HG02759 (cell line): ENCODE measurements at regions not wholly inside any gene's neighbourhood (a gene's known extent, or its start where the extent isn't known, plus 50 kb on each side); places are given as distances from the start of the nearest gene placed in this dataset.

Source experiments
- ATAC-seq: cut with Tn5 transposase; IDR thresholded peaks from one replicate; pipeline ENCODE4 v1.9.1; 2021; ENCODE audit warnings: mild to moderate bottlenecking, moderate library complexity; ENCODE audit not compliant: unreplicated experiment

DNA sequence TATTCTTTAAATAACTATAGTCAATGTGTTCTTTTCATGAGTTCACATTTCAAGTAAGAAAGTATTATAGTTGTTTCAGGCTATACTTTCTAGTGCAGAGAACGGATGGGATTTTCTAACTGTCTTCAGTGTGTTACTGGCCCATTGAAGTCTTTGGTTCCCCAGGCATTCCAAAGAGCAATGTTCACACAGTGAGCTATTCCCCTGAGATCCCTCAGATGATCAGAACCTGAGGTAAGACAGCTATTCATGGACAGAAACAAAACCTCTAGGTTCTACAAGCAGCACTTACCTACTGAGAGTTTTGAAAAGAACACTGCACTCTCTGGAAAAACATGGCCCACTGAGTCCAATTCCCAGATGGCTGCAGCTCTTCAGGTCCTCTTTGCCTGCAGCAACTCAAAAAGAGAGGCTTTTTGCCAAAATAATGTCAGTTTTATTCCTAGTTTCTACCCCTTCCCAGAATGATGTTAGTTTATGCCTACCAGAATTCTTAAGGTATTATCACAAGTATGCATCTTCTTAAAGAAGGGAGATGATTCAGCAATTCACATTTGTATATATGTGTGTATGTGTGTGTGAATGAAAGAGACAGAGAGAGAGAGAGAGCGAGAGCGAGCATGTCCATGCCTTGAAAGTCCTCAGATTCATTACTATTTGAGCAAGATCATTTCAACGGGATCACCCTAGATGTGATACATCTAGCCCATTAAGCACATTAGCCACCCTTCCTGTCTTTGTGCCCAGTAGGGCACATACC lies 146.1 kb downstream of the PDHA2 start:
- ATAC-seq: no peak

DNA sequence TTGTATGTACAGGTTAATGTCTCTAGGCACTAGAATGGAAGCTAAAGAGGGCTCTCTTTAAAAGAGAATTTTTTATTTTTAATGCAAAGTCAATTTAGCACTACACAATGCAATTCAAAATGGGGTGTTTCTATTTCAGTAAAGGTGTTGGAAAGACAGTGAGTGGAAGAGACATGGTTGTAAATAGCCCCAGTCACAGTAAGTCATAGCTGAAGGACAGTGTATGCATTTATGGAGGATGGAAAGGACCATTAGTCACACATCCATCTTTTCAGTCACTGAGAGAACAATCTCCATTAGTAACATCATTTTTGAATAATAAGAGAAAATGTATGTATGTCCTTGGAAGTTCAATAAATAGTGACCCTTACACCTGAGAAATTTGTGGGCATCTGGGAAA lies 148.0 kb downstream of the PDHA2 start:
- no peak for ATAC-seq

DNA sequence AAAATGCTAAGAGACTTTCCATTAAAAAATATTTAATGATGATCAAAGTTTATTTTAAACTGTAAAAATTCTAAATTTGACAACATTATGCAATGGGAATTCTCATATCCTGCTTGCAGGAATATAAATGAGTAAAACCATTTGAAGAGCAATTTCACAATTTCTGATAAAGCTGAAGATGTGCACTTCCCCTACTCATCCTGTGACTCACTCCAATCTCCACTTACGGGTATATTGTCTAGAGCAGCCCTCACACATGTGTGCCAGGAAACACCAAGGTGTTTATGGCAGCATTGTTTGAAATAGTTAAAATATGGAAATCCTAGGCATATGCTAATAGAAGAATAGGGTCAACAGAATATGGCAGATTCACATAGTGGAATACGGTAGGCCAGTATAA lies 158.4 kb downstream of the PDHA2 start:
- no peak for ATAC-seq

DNA sequence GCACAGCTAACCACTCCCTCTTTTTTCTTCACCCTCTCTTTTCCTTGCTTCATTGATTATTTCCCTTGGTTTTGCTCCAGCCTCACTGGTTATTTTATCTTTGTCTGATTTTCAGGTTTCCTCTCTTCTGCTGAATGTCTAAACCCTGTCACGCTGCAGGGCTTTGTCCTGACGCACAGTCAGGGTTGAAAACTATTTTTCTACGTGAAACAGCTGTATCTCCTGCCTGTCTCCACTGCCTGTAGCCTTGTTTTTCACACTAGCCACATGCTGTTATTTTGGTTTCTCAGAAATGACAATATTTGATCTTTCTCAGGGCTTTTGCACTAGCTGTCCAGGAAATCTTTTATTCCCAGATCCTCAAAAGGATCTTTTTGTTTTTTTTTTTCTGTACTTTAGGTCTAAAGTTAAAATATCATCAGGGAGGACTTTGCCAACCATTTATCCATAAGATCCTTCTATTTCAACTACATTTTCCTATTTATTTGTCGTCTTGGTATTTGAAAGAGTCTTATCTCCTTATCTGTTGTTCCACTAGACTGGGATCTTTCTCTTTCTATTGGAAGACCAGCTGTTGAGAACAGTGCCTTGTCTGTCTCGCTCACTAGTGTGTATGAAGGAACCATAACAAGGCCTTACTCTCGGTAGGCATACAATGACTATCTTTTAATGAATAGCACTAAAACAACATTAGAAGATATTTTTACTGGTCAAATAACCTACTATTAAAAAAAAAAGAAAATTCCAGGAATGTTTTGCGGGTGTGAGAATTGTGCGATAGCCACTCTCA lies 164.3 kb downstream of the PDHA2 start:
- no peak for ATAC-seq

DNA sequence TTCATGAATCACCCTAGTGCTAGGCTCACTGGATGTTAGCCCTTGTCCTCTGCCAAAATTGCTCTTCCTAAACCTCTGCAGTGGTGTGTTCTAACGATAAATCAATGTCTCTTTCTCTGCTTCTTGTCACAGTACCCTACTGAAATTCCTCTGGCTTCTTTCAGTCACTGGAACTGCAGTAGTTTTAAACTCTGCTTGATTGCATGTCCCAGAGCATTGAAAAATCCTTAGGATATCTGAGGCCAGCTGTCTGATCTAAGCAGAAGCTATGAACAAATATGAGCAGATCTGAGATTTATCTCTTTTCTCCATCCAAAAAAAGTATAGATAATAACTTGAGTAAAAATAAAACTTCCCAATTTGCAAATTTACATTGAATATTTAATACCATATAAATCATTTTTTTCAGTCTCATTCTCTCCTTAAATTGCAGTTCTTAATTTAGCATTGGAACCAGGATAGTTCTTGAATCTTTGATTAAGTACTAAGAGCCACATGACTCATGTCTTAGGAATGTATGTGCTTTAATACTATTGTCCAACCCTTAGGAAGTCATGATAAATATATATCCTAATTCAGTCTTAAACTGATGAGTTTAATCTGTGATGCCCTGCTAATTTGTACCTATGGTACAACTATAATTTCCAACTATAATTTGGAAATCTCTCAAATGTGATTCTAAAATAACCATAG lies 169.7 kb downstream of the PDHA2 start:
- no peak for ATAC-seq

DNA sequence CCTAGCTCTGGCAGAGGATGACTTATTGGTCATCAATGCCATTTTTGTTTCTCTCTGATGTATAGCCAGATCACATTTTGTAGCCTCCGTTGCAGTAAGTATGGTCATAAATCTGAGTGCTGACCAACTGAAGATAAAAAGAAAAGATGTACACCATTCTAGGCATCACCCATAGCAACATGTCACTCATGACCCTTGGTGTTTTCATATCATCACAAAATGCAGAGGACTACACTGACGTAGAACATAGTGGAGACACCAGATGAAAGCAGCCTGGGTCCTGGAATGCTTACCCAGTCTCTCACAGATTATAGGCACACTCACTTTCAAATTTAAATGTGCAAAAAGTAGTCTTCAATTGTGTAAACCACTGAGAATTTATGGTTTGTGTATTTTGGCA lies 172.8 kb downstream of the PDHA2 start:
- no peak for ATAC-seq

DNA sequence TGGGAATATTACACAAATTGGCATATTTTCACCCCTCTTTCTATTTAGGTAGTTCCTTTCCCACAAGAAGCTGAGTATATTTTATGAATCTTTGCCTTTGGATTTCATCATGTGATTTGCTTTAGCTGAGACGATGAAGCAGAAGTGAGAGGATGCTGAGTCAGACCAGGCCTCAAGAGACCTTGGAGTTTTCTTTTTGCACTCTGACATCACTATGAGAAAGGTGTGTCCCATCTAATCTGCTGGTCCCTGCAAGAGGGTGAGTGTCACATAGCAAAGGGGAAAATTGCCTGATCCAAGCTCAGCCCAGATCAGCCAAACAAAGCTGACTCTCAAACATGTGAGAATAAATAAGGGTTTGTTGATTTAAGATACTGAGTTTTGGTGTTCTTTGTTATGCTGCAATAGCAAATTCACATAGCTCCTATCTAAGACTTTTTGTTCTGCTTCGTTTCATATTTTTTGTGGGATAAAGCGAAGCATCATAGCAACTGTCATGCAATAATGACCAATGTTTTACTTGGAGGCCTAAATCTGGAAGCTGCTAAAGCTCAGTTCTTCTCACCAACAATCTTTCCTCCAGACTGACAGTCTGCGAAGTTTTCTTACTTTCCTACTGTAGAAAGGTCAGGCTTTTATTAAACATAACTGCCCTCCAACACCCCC lies 176.9 kb downstream of the PDHA2 start:
- peak; percentile 75 for ATAC-seq

DNA sequence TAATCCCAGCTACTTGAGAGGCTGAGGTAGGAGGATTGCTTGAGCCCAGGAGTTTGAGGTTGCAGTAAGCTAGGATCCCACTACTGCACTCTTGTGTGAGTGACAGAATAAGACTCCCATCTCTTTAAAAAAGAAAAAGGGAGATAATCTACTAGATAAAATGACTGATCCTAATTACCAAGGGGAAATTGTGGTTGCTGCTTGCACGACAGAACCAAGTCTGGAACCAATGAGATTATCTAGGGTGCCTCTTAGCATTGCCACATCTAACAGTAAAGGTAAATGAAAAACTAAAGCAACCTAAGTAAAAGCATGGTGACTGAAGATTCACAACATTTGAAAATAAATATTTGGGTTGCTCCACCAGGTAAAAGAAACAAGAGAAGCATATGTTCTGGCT lies 185.1 kb downstream of the PDHA2 start:
- no peak for ATAC-seq

DNA sequence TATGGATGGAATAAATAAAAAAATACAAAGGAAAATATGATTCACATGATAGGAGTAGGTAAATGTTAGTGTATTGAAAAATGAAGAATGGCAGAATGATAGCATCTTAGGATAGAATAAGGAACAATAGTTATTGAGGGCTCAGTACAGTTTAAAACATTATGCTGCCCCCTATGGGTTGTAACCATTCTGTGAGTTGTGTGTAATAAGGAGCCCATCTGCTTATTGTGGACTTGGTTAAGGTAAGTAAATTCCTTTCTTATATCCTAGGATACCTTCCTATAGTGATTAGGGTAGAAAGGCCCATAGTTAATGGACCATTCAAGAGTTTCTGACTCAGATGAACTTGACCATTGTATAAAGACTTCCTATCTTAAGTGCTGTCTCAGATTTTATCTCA lies 195.8 kb downstream of the PDHA2 start:
- ATAC-seq: no peak

DNA sequence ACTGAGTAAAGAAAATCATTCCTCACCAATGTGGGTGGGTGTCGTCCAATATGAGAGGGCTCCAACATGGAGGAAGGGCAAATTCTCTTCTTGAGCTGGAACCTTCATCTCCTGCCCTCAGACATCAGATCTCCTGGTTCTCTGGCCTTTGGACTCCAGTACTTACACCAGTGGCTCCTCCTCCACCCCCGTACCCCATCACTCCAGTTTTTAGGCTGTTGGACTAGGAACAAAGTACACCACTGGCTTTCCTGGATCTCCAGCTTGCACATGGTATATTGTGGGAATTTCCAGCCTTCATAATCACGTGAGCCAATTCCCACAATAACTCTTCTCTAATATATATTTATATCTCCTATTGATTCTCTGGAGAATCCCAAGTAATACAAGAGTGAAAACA lies 196.9 kb downstream of the PDHA2 start:
- no peak for ATAC-seq

DNA sequence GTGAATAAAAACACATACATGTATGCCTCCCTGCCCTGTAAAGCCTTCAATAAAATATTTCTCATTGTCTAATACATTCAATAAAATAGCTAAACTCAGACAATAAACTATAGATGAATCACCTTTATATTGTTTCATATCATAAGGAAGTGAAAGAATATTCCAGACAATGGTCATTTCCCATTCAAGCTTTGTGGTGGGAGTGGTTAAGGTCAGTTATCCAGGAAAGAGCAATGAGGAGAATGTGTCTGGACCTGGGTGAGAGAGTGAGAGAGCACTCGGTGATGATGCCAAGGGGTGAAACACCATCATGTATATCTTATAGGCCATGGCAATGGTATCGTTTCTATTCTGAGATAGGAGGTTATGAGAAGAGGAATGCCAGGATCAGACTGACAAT lies 197.8 kb downstream of the PDHA2 start:
- ATAC-seq: no peak

DNA sequence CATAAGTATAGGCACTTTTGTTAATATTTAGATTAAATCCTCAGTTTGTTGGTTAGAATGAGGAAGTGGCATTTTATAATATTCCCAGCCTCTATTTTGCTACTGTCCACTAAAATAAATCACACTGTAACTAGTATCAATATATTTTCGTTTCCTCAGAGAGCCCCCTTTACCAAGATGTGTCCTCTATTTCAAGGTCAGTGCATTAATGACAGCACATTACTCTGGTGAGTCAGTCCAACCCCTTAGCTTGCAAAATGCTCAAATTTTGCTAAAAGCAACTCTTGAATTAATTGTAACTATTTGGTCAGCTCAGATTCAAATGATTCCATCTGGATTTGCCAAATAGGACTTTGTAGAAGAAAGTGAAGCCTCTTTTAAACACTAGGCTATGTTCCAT lies 199.3 kb downstream of the PDHA2 start:
- no peak for ATAC-seq

DNA sequence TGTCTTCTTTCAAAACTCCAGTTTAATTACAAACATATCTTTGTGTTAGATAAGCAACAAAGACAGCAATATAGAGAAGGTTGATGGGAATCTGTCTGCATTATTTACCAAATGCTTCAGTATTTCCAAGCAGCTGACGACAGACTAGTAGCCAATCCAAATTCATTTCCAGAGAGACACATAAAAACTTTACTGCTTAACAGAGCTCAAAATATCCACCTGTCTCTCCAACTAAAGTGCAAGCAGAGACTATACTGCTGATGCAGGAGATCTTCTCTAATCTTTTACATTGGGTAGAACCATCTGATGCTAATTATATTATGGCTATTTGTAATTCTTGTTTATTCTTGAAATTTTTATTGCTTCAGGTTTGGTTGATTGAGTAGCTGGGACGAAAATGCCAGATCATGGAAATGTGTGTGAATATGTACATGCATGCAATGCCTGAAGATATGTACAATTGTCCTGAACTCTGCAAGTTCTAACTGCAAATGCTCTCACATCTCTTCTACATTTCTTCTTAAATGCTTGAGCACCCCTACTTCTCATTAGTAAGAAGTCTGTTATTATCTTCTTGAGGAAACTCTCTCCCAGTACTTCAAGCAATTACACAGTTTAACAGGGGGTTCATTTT lies 200.0 kb downstream of the PDHA2 start:
- no peak for ATAC-seq

DNA sequence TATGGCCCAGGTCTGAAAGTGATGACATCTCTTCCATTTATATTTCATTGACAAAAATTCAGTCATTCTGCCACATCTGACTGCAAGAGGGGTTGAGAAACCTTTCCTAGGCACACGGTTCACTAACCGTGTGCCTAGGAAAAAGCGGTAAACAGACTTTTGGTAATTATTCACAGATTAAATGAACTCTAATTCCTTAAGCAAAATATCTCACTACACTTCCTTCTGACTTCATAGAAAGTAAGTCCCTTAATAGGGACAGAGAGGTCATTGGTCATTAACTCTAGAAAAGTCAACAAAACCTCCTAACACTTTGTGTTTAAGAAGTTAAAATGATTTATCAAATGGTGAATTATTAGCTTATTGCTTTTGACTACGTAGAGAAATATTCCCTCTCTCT lies 205.1 kb downstream of the PDHA2 start:
- no peak for ATAC-seq

DNA sequence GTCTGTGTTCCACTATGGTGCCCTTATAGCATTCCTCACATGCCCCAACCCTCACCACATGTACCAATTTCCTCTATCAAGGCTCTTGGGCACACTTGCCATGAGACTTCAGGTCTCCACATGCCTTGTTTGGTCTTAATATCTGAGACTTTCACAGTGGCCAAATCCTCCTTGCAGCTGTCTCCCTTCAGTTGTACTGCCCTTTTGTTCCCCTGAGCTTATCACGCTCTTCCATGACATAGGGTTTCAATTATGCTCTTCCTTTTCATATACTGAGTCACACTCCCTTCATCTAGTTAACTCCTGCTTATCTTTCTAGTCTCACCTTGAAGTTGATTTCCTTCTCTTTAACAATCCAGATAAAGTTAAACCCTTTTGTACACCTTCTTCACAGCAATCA lies 212.9 kb downstream of the PDHA2 start:
- ATAC-seq: no peak

DNA sequence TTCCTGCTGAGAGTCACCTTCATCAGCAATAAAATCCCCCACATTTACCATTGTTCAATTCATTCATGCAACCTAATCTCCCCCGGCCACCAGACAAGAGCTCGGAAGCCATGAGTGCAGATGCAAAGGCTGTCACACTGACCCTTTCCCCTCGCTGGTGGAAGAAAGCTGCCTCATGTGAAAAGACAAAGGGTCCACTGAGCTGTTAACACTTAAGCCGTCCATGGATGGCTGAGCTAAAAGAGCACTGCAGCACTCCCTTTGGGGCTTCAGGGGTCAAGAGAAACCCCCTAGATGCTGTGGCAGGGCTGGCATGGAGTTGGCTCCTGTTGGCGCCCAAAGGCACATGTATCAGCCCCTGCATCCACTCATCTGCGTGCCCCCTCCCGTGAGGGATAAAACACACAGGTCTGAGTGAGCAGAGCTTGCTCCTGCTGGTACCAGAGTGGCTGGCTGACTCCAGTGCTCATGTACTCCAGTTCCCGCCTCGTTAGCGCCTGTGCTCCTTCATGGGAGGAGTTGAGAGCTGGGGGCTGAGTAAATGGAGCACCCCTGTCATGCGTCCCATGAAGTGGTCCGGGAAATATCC lies 216.5 kb downstream of the PDHA2 start:
- ATAC-seq: no peak

DNA sequence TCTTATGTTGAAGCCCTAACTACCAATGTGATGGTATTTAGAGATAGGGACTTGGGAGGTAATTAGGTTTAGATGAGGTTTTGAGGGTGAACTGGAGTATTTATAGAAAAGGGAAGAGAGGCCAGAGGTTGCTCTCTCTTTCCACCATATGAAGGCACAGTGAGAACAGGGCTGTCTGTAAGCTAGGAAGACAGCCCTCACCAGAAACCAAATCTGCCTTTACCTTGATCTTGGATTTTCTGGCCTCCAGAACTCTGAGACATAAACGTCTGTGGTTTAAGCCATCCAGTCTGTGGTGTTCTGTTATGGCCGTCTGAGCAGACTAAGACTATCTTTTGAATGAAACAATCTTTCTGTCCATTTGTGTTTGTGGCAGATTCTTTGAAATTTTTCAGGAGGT lies 223.7 kb downstream of the PDHA2 start:
- ATAC-seq: no peak

DNA sequence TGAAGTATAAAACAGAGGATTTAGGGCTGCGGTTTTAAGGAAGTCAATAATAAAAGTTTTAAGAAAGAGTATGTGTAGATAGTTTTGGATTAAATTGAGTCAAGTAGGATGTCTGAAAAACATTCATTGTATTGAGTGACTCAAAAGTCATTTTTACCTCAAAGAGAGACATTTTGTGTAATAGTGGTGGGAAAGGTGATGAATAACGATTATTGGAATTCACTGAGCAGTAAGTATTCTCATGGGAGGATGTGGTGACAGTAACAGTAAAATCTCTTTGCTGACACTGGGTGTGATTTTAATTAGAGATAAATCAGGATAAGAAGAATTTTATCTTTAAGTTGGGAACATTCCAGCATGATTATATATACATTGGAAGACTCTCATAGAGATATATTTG lies 233.6 kb downstream of the PDHA2 start:
- ATAC-seq: no peak

DNA sequence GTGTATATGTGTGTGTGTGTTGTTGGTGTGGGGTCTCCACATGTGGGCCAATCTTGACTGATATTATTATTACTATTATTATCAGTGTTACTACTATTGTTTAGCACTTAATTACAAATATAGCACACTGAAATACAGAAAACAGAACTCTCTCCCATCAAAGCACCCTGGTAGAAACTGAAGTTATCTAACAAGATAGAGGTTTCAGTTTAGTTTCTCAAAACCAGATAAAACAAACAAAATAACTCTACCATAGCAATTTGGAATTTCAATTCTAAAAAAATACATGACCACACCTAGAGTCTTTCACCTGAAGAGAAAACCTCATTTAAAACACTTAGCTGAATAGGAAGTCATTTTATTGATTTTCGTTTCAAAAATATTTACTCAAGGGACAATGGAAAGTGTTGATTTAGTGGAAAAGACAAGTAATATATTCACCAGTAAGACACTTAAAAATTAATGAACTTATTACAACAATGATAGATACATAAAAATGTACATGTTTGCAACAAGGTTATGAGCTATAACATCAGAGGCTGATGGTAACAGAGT lies 252.3 kb downstream of the PDHA2 start:
- no peak for ATAC-seq

DNA sequence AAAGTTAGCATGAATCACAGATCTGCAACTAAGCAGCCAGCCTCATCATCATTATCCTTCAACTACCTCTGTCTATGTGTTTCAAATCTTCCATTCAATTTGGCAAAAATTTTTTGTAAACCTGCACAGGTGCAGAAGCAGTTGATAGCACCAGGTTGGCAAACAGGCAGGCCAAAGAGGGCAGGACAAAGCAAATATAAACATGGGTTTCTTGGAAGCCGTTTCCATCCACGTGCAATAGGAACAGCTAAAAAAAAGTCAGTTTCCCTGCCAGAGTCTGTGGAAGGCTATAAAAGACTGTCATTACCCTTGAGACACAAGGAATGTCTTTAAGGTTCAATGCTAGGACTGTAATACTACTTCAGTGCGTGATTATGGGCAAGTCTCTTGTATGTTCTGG lies 253.2 kb downstream of the PDHA2 start:
- ATAC-seq: no peak
